Testis (tissue), 2 donors: ENCODE measurements at regions not wholly inside any gene's neighbourhood (a gene's known extent, or its start where the extent isn't known, plus 50 kb on each side); places are given as distances from the start of the nearest gene placed in this dataset.

ENCODE experiments used
- CTCF ChIP-seq, 3 experiments: fragments of 450-650 bp in 2 of 3; fragments of 200-600 bp in 1 of 3; sonication (generic) in 1 of 3; IDR thresholded peaks; one replicate each; pipeline ENCODE4 v1.5.1; 2016 to 2019; ENCODE audit warnings: antibody characterized with exemption in 3 of 3, mild to moderate bottlenecking in 2 of 3, moderate library complexity in 1 of 3
- POLR2A ChIP-seq: fragments of 450-650 bp; IDR thresholded peaks from one replicate; pipeline ENCODE4 v1.6.1; 2017; ENCODE audit warnings: antibody characterized with exemption, mild to moderate bottlenecking, moderate library complexity

- no peak for TF ChIP-seq CTCF (IDR thresholded peaks at IDR 0.05)
- no peak for TF ChIP-seq POLR2A
Observed at GRCh38 chr2:41717839-41718238, 330.0 kb upstream of the PKDCC start.
